Ovary (tissue), 3 donors: ENCODE measurements at regions not wholly inside any gene's neighbourhood (a gene's known extent, or its start where the extent isn't known, plus 50 kb on each side); places are given as distances from the start of the nearest gene placed in this dataset.

Source experiments
- EP300 ChIP-seq: sonication (generic); formaldehyde crosslinking; IDR thresholded peaks from one replicate; pipeline ENCODE4 v1.6.1; 2017; ENCODE audit warnings: antibody characterized with exemption
- POLR2A ChIP-seq: fragments of 450-650 bp; IDR thresholded peaks from one replicate; pipeline ENCODE4 v1.6.1; 2017; ENCODE audit warnings: antibody characterized with exemption, mild to moderate bottlenecking, moderate library complexity
- TF ChIP-seq, protein P1 (sequence below), 3 donors: fragments of 450-650 bp in 2 of 3; fragments of 200-600 bp in 1 of 3; IDR thresholded peaks; one replicate each; pipeline versions ENCODE4 v1.5.1 to v1.8.0; 2016 to 2022; ENCODE audit warnings: antibody characterized with exemption in 3 of 3, mild to moderate bottlenecking in 1 of 3
- donor health status: DM: no; HTN: no; CAD: no.

DNA sequence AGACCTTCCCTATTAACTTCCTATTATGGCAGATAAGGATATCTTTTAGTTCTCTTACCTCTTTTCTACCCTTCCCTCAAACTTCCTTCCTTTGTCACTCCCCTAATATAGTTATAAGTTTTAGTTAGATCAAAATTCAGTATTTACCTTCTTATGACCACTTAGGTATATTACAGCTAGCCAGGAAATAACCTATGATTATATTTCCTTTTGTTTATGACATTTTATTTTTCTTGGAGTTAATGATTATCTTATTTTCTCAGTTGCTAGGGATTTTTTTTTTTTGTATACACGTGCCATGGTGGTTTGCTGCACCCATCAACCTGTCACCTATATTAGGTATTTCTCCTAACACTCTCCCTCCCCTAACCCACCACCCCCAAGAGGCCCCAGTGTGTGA is 88.2 kb upstream of the ZBED5 start:
- TF ChIP-seq, protein P1, sequence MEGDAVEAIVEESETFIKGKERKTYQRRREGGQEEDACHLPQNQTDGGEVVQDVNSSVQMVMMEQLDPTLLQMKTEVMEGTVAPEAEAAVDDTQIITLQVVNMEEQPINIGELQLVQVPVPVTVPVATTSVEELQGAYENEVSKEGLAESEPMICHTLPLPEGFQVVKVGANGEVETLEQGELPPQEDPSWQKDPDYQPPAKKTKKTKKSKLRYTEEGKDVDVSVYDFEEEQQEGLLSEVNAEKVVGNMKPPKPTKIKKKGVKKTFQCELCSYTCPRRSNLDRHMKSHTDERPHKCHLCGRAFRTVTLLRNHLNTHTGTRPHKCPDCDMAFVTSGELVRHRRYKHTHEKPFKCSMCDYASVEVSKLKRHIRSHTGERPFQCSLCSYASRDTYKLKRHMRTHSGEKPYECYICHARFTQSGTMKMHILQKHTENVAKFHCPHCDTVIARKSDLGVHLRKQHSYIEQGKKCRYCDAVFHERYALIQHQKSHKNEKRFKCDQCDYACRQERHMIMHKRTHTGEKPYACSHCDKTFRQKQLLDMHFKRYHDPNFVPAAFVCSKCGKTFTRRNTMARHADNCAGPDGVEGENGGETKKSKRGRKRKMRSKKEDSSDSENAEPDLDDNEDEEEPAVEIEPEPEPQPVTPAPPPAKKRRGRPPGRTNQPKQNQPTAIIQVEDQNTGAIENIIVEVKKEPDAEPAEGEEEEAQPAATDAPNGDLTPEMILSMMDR (IDR thresholded peaks at IDR 0.05): no peak
- no peak for TF ChIP-seq POLR2A
- TF ChIP-seq EP300: no peak
